Stromal cell of bone marrow (primary cell): ENCODE measurements at regions not wholly inside any gene's neighbourhood (a gene's known extent, or its start where the extent isn't known, plus 50 kb on each side); places are given as distances from the start of the nearest gene placed in this dataset.
A peak's percentile ranks its signal among the peaks of the same experiment; 100 is the strongest.

Experiments
- DNase-seq: peaks from one replicate; pipeline ENCODE4 v3.0.0-alpha.2; 2012; ENCODE audit warnings: low read depth

GRCh38 chr9:80839821-80840675 is 849.3 kb downstream of the TLE1 start:
- DNase-seq: peak; percentile 14

- no peak for DNase-seq
Measured at GRCh38 chr9:80836013-80836412, 853.3 kb downstream of the TLE1 start.

GRCh38 chr9:80831751-80832150 is 857.6 kb downstream of the TLE1 start:
- DNase-seq: no peak

GRCh38 chr9:80811656-80812055 is 877.7 kb downstream of the TLE1 start:
- DNase-seq: no peak

GRCh38 chr9:80811003-80811402 is 878.3 kb downstream of the TLE1 start:
- peak; percentile 4 for DNase-seq

- DNase-seq: no peak
Measured at GRCh38 chr9:80806671-80807070, 882.7 kb downstream of the TLE1 start.

- no peak for DNase-seq
Measured at GRCh38 chr9:80804873-80805272, 884.5 kb downstream of the TLE1 start.

- DNase-seq: no peak
Measured at GRCh38 chr9:80797831-80798688, 891.3 kb downstream of the TLE1 start.

- no peak for DNase-seq
Measured at GRCh38 chr9:80797101-80797829, 892.1 kb downstream of the TLE1 start.

GRCh38 chr9:80796632-80797031 is 892.7 kb downstream of the TLE1 start:
- no peak for DNase-seq

- DNase-seq: no peak
Measured at GRCh38 chr9:80794197-80794596, 895.1 kb downstream of the TLE1 start.

GRCh38 chr9:80793706-80794105 is 895.6 kb downstream of the TLE1 start:
- DNase-seq: no peak

- no peak for DNase-seq
Measured at GRCh38 chr9:80792726-80793125, 896.6 kb downstream of the TLE1 start.

GRCh38 chr9:80791836-80792235 is 897.5 kb downstream of the TLE1 start:
- DNase-seq: no peak

GRCh38 chr9:80790764-80791163 is 898.6 kb downstream of the TLE1 start:
- no peak for DNase-seq

GRCh38 chr9:80789831-80790230 is 899.5 kb downstream of the TLE1 start:
- no peak for DNase-seq

GRCh38 chr9:80787636-80788035 is 901.7 kb downstream of the TLE1 start:
- no peak for DNase-seq

- no peak for DNase-seq
Measured at GRCh38 chr9:80784647-80785046, 904.7 kb downstream of the TLE1 start.

GRCh38 chr9:80775971-80776370 is 913.4 kb downstream of the TLE1 start:
- no peak for DNase-seq

- DNase-seq: no peak
Measured at GRCh38 chr9:80775530-80775929, 913.8 kb downstream of the TLE1 start.

- DNase-seq: no peak
Measured at GRCh38 chr9:80771555-80772347, 917.6 kb downstream of the TLE1 start.

- no peak for DNase-seq
Measured at GRCh38 chr9:80763536-80763935, 925.8 kb downstream of the TLE1 start.
